GM10266 (cell line): ENCODE measurements at regions not wholly inside any gene's neighbourhood (a gene's known extent, or its start where the extent isn't known, plus 50 kb on each side); places are given as distances from the start of the nearest gene placed in this dataset.

Source experiments
- DNase-seq: peaks from one replicate; pipeline ENCODE4 v3.0.0; 2012; ENCODE audit errors: extremely low spot score
- CTCF ChIP-seq: IDR thresholded peaks from 2 replicates; pipeline ENCODE4 v1.5.1; 2012; ENCODE audit warnings: mild to moderate bottlenecking, low read depth; ENCODE audit not compliant: control insufficient read depth, insufficient read depth; ENCODE audit errors: missing control alignments

- TF ChIP-seq CTCF = no peak
- no peak for DNase-seq
Observed at GRCh38 chr7:34539003-34539402, 119.0 kb upstream of the NPSR1 start.

DNA sequence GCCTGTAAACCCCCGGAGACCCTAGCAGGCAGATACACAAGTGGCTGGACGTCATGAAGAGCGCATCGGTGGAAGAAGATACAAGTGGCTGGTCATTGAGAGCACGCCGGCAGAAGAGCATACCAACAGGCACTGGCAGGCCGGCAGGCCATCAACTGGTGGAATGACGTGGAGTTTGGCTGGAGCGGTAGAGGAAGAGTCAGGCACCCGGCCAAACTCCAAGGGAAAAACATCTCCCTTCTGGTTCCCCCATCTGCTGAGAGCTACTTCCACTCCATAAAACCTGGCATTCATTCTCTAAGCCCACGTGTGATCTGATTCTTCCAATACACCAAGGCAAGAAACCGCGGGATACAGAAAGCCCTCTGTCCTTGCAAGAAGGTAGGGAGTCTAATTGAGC lies 113.4 kb upstream of the NPSR1 start:
- DNase-seq = no peak
- no peak for TF ChIP-seq CTCF

DNA sequence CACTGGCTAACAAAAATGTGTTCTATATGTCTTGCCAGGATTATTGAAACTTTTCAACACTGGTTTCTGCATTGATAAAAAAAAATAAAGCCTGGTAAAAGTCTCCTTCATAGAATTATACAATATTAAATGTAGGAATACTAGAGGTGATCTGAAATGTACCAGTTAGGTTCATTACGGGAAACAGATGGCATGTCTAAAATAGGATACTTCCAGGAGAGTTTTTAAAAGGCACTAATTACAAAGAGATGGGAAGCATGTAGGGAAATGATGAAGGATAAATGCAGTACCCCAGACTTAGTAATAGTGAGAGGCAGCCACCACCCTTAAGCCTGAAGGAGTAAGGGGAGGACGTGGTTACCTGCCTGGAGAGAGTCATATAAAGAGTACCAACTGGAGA lies 107.0 kb upstream of the NPSR1 start:
- no peak for TF ChIP-seq CTCF
- no peak for DNase-seq

DNA sequence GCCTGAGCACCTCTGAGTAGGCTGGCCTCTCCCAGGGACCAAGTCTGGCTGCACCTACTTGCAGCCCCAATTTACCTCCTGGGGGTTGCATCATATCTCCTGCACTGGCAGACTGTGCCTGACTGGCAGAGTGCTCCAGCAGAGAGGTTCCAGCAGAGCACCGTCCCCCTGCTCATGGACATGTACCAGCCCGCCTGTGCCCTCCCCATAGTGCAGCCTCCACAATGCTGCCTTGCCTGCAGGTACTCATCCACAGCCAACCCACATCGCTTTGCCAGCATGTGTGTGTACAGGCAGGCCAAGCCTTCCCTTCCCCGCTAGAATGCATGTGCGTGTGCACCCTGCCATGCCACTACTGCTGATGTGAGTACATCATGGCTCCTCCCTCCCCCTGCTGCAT lies 105.5 kb upstream of the NPSR1 start:
- TF ChIP-seq CTCF = no peak
- no peak for DNase-seq

DNA sequence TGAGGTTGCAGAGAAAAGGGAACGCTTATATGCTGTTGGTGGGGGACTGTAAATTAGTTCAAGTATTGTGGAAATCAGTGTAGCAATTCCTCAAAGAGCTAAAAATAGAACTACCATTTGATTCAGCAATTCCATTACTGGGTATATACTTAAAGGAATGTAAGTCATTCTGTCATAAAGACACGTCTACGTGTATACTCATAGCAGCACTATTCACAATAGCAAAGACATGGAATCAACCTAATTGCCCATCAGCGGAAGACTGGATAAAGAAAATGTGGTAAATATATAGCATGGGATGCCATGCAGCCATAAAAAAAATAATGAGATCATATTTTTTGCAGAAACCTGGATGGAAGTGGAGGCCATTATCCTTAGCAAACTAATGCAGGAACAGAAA lies 100.0 kb upstream of the NPSR1 start:
- TF ChIP-seq CTCF = no peak
- no peak for DNase-seq

DNA sequence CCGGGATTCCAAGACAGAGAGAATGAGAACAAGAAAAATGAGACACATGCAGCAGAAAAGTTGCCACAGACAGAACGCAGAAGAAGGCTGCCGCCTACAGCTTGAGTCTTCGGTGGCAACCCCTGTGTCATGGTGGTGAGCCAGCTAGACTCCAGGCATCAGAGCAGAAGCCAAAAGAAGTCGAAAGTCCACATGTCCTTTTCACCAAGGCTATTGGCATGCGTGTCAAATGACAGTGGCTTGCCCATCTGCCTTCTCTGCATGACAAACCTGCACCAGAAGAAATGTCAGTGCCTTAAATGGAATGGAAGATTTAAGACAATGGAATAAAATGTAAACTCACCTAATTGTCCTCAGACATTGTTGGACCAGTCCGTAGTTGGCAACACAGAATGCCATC lies 93.9 kb upstream of the NPSR1 start:
- DNase-seq = no peak
- TF ChIP-seq CTCF = no peak

DNA sequence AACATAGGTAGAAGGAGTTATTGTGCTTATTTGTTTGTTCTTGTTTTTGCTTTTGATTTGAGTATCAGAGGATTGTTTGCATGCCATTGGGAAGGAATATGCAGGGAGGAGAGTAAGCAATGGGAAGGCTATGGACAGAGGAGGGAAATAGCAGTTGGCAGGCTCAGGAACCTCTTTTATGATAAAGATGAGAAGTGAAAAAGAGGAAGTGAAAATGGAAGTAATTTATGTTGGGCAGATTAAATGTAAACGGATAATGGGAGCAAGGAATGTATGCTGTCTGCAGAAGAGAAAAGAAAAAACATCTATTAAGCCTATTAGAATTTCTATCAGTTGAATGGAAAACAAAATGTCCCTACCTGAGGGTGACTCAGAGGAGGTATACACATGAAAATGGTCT lies 90.1 kb upstream of the NPSR1 start:
- TF ChIP-seq CTCF = no peak
- DNase-seq = no peak
